GM19043 (cell line): ENCODE measurements at regions not wholly inside any gene's neighbourhood (a gene's known extent, or its start where the extent isn't known, plus 50 kb on each side); places are given as distances from the start of the nearest gene placed in this dataset.
A peak's percentile ranks its signal among the peaks of the same experiment; 100 is the strongest.
"Not testable (repeated sequence)": the region's sequence is repeated elsewhere in the genome, so short reads cannot be mapped to it uniquely, and the experiment has no call there.

ENCODE experiments used
- ATAC-seq: cut with Tn5 transposase; IDR thresholded peaks from one replicate; pipeline ENCODE4 v1.9.1; 2021; ENCODE audit warnings: low read depth; ENCODE audit not compliant: unreplicated experiment

GRCh38 chr2:58501371-58502160 is 260.4 kb upstream of the FANCL start:
- no peak for ATAC-seq

- no peak for ATAC-seq
Observed at GRCh38 chr2:58497168-58497567, 256.0 kb upstream of the FANCL start.

- no peak for ATAC-seq
Observed at GRCh38 chr2:58495806-58496205, 254.7 kb upstream of the FANCL start.

GRCh38 chr2:58494071-58494501 is 253.0 kb upstream of the FANCL start:
- no peak for ATAC-seq

GRCh38 chr2:58484629-58485028 is 243.5 kb upstream of the FANCL start:
- ATAC-seq, result no peak

GRCh38 chr2:58484221-58484620 is 243.1 kb upstream of the FANCL start:
- no peak for ATAC-seq

GRCh38 chr2:58483307-58483706 is 242.2 kb upstream of the FANCL start:
- no peak for ATAC-seq

- no peak for ATAC-seq
Observed at GRCh38 chr2:58481670-58482069, 240.5 kb upstream of the FANCL start.

- no peak for ATAC-seq
Observed at GRCh38 chr2:58480141-58480540, 239.0 kb upstream of the FANCL start.

GRCh38 chr2:58479535-58480140 is 238.5 kb upstream of the FANCL start:
- no peak for ATAC-seq

GRCh38 chr2:58476556-58476955 is 235.4 kb upstream of the FANCL start:
- ATAC-seq, result no peak

GRCh38 chr2:58475756-58476155 is 234.6 kb upstream of the FANCL start:
- ATAC-seq, result no peak

GRCh38 chr2:58473165-58473564 is 232.0 kb upstream of the FANCL start:
- ATAC-seq, result no peak

- ATAC-seq, result no peak
Observed at GRCh38 chr2:58466804-58467203, 225.7 kb upstream of the FANCL start.

- ATAC-seq, result not testable (repeated sequence)
Observed at GRCh38 chr2:58466021-58466420, 224.9 kb upstream of the FANCL start.

GRCh38 chr2:58460670-58461069 is 219.5 kb upstream of the FANCL start:
- ATAC-seq, result no peak

- peak; percentile 84 for ATAC-seq
Observed at GRCh38 chr2:58449286-58450010, 208.3 kb upstream of the FANCL start.

GRCh38 chr2:58448845-58449244 is 207.7 kb upstream of the FANCL start:
- ATAC-seq, result no peak

GRCh38 chr2:58448065-58448507 is 207.0 kb upstream of the FANCL start:
- ATAC-seq, result no peak

- ATAC-seq, result no peak
Observed at GRCh38 chr2:58447586-58447985, 206.5 kb upstream of the FANCL start.

- ATAC-seq, result no peak
Observed at GRCh38 chr2:58441643-58442042, 200.5 kb upstream of the FANCL start.
